HG03521 (cell line): ENCODE measurements at regions not wholly inside any gene's neighbourhood (a gene's known extent, or its start where the extent isn't known, plus 50 kb on each side); places are given as distances from the start of the nearest gene placed in this dataset.
"Not testable (repeated sequence)": the region's sequence is repeated elsewhere in the genome, so short reads cannot be mapped to it uniquely, and the experiment has no call there.

Source experiments
- ATAC-seq: cut with Tn5 transposase; IDR thresholded peaks from one replicate; pipeline ENCODE4 v1.9.1; 2021; ENCODE audit warnings: mild to moderate bottlenecking, moderate library complexity; ENCODE audit not compliant: unreplicated experiment

DNA sequence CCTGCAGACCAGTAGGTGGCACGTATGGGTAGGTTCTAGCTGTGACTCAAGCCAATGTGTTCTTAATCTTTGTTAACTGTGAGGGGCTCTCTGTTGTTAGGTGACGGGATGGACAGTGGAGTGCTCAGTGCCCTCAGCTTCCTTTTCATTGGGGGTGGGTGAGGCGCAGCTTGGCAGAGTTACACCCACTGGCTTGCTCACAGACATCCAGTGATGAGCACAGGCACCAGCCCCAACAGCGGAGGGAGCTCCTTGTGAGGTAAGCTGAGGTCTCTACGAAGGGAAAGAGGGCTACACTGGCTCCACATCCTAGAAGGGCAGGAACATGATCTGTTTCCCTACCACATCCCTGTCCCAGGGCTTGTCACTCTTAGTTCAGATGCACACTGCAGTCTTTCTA is 871.3 kb downstream of the LRRIQ3 start:
- ATAC-seq, result no peak

DNA sequence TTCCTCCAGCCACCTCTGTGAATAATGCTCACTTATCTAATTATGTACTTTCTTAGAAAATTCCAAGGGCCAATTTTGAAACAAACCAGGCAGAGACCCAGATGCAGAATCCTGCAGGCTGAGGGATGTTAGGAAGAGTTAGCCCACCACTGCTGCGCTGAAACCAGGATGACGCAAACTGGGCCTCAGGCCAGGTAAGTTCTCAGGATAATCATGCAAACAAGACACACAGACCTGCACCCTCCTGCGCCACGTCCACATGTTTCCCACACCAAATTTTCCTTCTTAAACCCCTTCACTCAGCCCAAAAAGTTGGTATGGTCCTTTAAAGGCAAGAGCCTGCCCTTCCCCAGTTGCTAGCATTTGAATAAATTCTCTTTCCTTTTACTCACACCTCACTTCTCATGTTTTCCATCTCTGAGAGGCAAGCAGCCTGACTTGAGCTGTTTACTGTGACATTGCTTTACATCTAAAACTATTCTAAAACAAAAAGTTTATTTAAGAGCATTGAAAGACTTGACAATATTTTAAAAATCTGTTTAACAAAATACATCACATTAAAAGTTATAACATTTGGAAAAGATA is 887.1 kb downstream of the LRRIQ3 start:
- no peak for ATAC-seq

DNA sequence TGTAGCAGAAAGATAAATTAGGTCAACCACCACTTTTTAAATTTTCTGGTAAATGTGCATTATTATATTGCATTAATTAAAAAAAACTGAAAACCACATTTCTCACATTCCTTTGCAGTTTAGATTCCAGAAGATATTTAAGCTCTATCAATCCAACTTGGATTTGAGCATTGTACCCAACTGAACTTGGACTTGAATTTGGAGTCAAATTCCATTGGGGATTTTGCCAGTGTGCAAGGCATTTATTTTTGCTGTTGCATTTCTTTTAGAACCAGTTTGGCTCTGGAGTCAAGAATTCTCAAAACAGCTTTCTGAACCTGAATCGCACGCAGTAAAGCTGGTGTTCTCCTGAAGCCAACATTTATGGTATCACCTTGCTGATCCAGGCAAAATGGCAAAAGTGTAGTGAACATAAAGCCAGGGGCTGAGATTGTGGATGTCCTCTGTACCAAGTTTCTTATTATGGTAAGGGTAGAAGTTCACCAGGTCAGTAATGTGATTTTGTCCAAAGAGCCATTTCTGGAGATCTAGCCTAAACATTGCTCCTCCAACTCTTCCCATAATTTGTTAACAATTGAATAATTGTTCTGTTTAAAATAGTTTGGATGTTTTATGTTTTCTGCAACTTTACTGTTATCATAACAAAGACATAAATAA is 890.9 kb downstream of the LRRIQ3 start:
- no peak for ATAC-seq

DNA sequence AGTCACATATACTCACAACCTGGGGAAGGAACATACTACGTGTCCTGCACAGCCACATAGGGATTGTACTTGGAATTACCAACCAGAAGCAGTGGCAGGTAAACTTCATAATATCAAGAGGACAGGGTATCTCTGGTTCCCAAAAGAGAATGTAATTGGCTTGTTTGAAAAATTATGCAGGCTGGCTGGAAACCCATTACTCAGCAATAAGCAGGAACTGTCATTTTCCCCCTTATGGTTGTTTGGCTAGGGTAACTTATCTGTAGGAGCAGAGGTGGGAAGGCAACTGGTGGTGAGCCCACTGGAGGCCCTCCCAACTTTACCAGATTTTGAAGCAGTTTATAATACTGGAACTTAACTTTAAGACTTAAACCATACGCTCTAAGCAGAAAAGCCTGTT is 924.1 kb downstream of the LRRIQ3 start:
- no peak for ATAC-seq

DNA sequence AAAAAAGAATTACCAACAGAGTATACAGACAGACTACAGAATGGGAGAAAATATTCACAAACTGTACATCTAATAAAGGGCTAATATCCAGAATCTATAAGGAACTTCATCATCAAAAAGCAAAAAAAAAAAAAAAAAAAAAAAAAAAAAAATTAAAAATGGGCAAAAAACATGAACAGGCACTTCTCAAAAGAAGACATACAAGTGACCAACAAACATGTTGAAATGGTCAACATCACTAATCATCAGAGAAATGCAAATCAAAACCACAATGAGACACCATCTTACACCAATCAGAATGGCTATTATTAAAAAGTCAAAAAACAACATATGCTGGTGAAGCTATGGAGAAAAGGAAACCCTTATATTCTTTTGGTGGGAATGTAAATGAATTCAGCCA is 952.8 kb downstream of the LRRIQ3 start:
- ATAC-seq, result not testable (repeated sequence)

DNA sequence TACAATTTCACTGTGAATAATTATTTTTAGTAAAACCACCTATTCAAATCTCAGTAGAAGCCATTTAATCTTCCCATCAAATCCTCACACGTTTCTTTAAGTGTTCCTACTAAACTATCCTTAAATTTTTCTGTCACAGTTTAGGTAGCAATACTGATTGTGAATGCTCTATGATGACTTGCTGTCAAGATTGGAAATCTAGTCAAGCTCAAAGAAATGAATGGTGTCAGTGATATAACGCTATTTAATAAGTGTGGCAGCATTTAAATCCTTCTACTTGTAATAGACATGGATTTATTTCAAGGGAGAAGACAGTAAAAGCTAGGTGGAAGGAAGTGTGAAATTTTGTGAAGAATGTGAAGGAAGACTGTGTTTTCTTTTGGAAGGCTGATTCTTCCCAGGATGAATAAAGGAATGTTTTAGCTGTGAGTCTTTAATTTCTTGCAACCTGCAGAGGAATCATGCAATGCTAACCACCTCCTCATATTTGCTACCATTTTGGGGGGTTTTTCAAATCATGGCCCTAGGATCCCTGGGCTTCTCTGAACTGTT is 936.7 kb upstream of the NEGR1 start:
- ATAC-seq, result no peak

DNA sequence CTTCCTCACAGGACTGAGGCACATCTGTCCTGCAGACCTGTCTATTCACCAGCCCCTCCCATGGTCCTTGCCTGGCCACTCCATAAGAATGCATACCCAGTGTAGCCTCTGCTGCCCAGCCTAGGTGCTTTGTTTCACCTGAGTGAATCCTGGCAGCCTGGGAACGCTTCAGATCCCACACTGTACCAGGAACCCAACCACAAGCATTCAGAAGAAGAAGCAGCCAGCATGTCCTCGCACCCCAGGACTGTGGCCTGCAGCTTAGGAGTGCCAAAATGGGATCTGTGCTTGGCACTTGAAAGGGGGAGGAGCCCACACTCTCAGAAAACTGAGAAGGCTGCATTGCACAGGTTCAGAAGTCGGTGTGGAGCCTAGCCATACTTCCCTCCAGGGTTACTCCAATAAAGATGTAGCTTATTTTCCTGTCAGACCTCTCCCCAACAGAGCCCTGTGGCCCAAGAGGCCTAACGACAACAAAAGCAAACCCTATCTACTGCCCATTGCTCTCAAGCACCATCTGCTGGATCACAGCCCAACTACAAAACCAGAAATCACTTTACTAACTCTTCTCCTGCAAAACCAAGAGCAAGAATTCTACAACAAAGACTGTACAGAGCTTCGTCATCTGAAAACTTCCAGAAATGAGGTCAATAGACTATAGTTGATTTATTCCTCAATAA is 923.1 kb upstream of the NEGR1 start:
- ATAC-seq, result no peak

DNA sequence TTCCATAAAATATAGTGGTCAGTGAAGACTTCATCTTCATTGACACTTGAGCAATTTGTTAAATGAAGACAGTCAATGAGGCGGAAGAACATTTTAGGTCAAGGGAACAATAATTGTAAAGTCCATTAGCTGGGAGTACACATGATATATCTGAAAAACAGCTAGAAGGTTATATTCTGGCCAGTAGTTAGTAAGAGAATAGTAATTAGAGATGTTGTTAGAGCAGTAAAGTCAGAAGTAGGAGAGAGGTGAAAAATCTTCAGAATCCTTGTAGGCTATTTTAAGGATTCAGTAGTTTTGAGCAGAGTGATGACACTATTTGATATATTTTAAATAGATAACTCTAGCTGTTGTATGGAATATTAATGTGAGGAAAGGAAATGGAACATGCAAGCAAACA is 915.6 kb upstream of the NEGR1 start:
- no peak for ATAC-seq

DNA sequence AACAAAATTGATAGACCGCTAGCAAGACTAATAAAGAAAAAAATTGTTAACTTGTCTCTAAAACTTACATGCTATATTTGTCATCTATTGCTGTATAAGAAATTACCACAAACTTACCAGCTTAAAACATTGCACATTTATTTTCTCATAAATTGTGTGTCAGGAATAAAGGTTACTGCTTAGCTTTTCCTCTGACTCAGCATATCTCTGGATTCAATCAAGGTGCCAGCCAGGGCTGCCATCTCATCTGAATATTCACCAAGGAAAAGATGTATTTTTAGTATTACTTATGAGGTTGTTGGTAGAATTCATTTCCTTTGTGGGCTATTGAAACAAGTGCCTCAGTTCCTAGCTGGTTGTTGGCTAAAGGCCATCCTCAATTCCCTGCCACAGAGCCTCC is 912.6 kb upstream of the NEGR1 start:
- no peak for ATAC-seq

DNA sequence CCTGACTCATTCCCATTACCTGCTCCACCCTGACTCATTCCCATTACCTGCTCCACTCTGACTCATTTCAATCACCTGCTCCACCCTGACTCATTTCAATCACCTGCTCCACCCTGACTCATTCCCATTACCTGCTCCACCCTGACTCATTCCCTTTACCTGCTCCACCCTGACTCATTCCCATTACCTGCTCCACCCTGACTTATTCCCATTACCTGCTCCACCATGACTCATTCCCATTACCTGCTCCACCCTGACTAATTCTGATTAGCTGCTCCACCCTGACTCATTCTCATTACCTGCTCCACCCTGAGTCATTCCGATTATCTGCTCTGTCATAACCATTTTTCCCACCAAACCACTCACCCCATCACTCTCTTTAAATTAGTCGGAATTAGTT is 901.2 kb upstream of the NEGR1 start:
- not testable (repeated sequence) for ATAC-seq

DNA sequence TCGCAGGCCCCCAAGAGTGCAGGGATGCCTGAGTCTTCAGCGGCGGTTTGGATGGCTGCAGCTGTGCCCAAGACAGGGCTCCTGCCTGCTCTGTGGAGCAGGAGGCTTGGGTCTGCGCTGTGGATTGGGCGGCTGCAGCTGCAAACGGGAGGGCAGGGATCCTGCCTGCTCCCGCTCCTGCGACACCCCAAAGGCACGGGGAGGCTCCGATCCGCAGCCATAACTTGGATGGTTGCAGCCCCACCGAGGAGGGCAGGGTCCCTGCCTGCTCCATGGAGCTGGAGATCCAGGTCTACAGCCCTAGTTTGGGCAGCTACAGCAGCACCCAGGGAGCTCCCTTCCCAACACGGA is 898.8 kb upstream of the NEGR1 start:
- ATAC-seq, result no peak

DNA sequence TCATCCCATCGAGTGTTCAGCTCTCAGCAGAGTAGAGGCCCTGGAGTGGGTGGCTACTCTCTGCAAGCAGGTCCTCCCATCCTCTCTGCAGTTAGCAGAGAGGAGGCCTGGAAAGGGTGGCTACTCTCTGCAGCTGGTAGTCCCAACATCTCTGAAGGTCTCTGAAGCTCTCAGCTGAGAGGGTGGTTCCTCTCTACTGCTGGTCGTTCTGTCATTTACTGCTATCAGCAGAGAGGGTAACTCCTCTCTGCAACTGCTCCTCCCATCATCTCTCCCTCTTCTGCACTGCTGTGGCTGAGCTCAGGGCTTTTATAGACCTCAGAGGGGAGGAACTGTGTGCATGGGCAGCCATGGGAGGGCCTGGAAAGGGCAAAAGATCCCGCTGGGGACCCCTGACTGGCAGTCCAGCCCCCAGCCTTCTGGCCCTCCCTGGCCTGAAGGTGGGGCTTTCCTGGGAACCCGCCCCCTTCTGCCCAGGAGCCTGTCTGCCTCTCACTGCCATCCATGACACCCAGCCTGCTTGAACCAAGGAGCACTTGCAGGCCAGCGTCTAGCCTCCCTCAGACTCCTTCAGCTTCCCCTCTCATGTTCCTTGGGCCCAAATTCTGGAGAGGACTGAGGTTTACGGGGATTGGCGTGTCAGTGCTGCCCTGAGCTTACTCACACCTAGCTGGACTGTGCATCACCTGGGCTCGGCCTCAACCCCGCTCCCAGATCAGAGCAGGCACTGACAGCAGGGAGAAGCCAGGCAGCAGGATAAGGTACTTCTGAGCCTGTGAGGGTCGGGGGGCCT is 898.3 kb upstream of the NEGR1 start:
- no peak for ATAC-seq

DNA sequence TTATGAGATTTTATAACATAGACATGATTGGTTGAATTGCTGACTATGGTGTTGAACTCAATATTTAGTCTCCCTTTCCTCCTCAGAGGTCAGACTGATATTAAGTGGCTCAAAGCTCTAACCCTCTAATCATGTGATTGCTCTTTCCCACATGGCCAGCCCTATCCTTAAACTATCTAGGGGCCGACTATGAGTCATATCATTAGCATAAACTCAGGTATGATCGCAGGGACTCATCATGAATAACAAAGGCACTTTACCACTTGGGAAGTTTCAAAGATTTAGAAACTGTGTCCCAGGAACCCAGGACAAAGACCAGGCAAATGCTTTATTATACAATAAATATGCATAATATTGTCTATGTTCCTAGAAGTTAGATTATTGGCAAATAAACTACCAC is 894.6 kb upstream of the NEGR1 start:
- ATAC-seq, result no peak

DNA sequence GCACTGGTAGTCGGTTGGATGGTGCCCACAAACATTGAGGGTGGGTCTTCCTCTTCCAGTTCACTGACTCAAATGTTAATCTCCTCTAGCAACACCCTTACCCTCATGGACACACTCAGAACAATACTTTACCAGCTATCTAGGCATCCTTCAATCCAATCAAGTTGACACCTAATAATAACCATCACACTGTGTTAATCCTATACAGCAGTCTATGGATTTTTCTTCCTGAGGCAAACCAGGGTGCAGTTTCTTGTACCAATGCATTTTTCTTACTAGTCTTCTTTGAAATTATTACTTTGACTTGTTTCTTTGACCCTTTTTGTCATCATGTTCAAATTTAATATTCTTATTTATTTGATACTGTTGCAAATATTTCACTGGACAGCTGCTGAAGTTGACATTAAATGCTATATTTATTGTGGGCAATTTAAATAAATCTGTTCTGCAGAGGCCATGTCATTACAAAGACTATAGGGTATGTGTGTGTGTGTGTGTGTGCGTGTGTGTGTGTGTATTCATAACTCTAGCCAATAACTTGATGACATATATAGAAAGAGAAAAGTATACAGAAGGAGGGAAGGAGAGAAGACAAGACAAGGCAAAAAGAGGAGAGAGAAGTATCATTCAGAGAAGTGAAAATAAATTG is 884.8 kb upstream of the NEGR1 start:
- no peak for ATAC-seq

DNA sequence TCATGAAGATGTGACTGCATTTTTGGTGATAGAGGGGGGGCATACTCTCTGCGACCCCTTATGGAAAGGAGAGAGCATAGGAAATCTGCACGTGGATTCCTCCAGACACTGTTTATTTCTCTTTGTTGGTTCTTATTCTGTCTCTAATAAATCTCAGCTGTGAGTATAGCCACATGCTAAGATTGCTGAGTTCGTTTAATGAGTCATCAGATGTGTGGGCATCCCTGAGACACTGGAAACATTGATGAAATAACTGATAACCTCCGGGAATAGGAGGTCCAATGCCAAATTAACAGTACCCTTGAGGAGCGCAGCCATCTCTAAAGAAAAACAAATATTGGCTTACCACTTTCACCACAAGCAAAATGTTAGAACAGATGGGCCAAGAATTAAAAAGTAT is 880.2 kb upstream of the NEGR1 start:
- no peak for ATAC-seq

DNA sequence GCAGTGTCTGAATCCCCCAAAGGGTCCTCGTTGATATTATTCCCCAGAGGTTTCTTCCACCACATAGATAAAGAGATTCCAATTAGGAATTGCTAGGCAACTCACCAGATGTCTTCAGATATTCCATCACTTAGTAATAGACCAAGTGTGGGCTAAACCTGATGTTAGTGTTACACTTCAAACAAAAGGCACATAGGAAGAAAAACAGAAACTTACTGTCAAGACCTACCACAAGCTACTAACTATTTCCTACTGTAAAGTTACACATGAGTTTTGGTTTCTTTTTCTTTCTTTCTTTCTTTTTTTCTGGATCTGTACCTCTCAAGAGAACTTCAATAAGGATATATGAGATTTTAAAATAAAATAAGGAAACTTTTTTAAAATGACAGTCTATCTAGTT is 879.1 kb upstream of the NEGR1 start:
- no peak for ATAC-seq

DNA sequence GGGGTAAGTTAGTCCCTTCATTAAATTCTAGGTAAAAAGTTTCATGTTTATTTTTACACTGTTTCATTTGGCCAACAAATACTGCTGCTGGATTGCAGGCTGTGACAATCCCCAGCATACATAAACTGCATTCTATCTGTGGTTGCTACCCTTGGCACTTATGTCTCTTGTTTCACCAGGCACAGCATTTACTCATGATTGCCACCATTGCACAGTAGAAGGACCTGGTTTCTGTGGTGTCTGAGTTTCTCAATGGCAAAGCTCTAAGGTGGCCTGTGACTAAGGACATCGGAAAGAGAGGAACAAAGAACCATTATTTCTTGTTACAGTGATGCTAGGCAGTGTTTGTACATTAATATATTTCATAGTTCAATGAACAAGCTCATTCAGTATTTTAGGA is 878.4 kb upstream of the NEGR1 start:
- no peak for ATAC-seq

DNA sequence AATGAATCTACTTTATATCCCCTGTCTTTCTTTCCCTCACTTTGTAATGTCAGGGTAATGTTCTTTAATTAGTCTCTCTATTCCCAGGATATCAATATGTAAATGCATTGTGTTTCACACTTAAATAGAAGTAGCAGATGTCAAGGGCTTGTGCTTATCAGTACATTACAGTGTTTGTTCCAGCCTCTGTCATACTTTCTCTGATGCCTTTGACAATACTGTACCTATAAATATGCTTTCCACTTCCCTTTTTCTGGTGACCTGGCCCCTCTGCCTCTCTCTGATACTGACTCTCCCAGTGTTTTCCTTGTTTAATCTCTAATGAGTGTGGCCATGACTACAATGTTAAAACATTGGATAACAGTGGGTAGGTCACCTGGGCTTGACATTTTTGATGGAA is 862.0 kb upstream of the NEGR1 start:
- ATAC-seq, result no peak

DNA sequence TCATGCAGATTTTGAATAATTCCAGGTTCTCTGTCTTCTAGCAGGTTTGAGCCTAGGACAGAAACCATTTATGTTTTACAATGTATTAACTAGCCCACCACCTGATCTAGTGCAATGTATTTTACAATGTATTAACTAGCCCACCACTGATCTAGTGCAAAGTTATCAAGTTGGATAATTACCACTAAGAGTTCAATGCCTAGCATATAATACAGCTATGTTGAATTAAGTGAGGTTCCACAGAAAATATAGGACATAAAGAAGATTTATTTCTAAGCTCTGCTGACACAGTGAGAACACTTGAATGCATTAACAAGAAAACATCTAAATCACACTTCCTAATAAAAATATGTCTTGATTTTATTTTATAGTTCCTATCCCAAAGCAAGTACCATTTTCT is 854.6 kb upstream of the NEGR1 start:
- no peak for ATAC-seq

DNA sequence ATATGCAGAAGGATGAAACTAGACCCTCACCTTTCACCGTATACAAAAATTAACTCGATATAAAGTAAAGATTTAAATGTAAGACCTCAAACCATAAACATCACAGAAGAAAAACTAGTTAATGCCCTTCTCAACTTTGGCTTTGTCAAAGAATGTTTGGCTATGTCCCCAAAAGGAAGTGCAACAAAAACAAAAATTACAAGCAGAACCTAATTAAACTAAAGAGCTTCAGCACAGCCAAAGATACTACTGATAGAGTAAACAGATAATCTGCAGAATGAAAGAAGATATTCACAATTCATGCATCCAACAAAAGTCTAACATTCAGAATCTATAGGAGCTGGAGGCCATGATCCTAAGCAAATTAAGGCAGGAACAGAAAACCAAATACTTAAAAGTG is 824.6 kb upstream of the NEGR1 start:
- ATAC-seq, result no peak

DNA sequence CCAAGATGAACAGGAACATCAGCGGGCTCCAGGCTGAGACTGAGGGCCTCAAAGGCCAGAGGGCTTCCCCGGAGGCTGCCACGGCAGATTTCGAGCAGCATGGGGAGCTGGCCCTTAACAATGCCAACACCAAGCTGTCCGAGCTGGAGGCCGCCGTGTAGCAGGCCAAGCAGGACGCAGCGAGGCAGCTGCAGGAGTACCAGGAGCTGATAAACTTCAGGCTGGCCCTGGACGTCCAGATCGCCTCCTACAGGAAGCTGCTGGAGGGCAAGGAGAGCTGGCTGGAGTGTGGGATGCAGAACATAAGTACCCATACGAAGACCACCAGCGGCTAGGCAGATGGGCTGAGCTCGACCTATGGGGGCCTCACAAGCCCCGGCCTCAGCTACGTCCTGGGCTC is 823.4 kb upstream of the NEGR1 start:
- no peak for ATAC-seq
